ENCODE measurements at regions not wholly inside any gene's neighbourhood (a gene's known extent, or its start where the extent isn't known, plus 50 kb on each side); places are given as distances from the start of the nearest gene placed in this dataset.
"Not testable (repeated sequence)": the region's sequence is repeated elsewhere in the genome, so short reads cannot be mapped to it uniquely, and the experiment has no call there.

DNA sequence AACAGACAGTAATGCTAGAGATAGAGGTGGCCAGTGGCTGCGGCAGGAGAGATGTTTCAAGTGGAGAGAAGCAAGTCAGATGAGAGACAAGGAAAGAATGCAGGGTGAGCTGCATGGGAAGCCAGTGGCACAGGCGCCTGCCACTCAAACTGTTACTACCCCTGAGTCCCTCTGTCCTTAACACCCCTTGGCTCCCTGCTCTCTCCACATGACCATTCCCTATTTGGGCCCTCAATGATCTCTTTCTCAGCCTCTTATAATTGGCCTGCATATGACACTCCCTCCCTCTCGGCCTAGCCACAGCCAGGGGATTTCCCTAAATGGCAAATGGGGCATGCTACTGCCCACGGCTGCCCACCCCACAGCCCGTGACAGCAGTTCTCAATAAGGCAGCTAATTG, 897.6 kb downstream of the TUBA3C start:
- TF ChIP-seq, protein P1, sequence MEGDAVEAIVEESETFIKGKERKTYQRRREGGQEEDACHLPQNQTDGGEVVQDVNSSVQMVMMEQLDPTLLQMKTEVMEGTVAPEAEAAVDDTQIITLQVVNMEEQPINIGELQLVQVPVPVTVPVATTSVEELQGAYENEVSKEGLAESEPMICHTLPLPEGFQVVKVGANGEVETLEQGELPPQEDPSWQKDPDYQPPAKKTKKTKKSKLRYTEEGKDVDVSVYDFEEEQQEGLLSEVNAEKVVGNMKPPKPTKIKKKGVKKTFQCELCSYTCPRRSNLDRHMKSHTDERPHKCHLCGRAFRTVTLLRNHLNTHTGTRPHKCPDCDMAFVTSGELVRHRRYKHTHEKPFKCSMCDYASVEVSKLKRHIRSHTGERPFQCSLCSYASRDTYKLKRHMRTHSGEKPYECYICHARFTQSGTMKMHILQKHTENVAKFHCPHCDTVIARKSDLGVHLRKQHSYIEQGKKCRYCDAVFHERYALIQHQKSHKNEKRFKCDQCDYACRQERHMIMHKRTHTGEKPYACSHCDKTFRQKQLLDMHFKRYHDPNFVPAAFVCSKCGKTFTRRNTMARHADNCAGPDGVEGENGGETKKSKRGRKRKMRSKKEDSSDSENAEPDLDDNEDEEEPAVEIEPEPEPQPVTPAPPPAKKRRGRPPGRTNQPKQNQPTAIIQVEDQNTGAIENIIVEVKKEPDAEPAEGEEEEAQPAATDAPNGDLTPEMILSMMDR (IDR thresholded peaks at IDR 0.05; ENCODE audit: low read length), result not testable (repeated sequence)
- not testable (repeated sequence) for TF ChIP-seq EZH2 (optimal IDR thresholded peaks at IDR 0.05; ENCODE audit: low read depth, low read length); EZH2phosphoT487 (IDR thresholded peaks at IDR 0.05; ENCODE audit: low read length)
